Smooth muscle cell (in vitro differentiated cells): ENCODE measurements at regions not wholly inside any gene's neighbourhood (a gene's known extent, or its start where the extent isn't known, plus 50 kb on each side); places are given as distances from the start of the nearest gene placed in this dataset.

Experiments
- DNase-seq: peaks from one replicate; lab custom pipeline; 2025; ENCODE audit not compliant: unreplicated experiment; lab: John Stamatoyannopoulos, UW
- H2AFZ ChIP-seq: fragments of 200-600 bp; sonication (generic); 2 replicates; pipeline ENCODE4 v1.6.0; 2016; ENCODE audit warnings: antibody characterized with exemption, low read depth, mild to moderate bottlenecking
- H3F3A ChIP-seq: fragments of 200-600 bp; sonication (generic); 2 replicates; pipeline ENCODE4 v1.6.0; 2017; ENCODE audit warnings: antibody characterized with exemption, low read depth
- H3K27ac ChIP-seq: fragments of 200-600 bp; sonication (generic); 2 replicates; pipeline ENCODE4 v1.5.1; 2016; ENCODE audit warnings: low read depth, mild to moderate bottlenecking
- H3K27me3 ChIP-seq: fragments of 200-600 bp; sonication (generic); 2 replicates; pipeline ENCODE4 v1.6.1; 2016; ENCODE audit warnings: low read depth, mild to moderate bottlenecking
- H3K36me3 ChIP-seq: fragments of 200-600 bp; sonication (generic); 2 replicates; pipeline ENCODE4 v1.5.1; 2016; ENCODE audit warnings: low read depth
- H3K4me1 ChIP-seq: fragments of 200-600 bp; sonication (generic); 2 replicates; pipeline ENCODE4 v1.5.1; 2016; ENCODE audit warnings: low read depth
- H3K4me2 ChIP-seq: fragments of 200-600 bp; sonication (generic); 2 replicates; pipeline ENCODE4 v1.6.0; 2016; ENCODE audit warnings: mild to moderate bottlenecking
- H3K4me3 ChIP-seq: fragments of 200-600 bp; sonication (generic); 2 replicates; pipeline ENCODE4 v1.5.1; 2016; ENCODE audit warnings: mild to moderate bottlenecking
- H3K79me2 ChIP-seq: fragments of 200-600 bp; sonication (generic); 2 replicates; pipeline ENCODE4 v1.6.0; 2016; ENCODE audit warnings: low read depth, mild to moderate bottlenecking
- H3K9ac ChIP-seq: fragments of 200-600 bp; sonication (generic); 2 replicates; pipeline ENCODE4 v1.6.0; 2016; ENCODE audit warnings: low read depth
- H3K9me3 ChIP-seq: fragments of 200-600 bp; sonication (generic); replicated peaks from 2 replicates; pipeline ENCODE4 v1.5.1; 2016; ENCODE audit warnings: low read depth
- H4K20me1 ChIP-seq: fragments of 200-600 bp; sonication (generic); 2 replicates; pipeline ENCODE4 v1.6.0; 2016; ENCODE audit warnings: low read depth
- CTCF ChIP-seq: fragments of 200-600 bp; sonication (generic); IDR thresholded peaks from 2 replicates; pipeline ENCODE4 v1.5.1; 2017; ENCODE audit warnings: borderline replicate concordance, mild to moderate bottlenecking, antibody characterized with exemption; ENCODE audit not compliant: insufficient read depth, poor library complexity, severe bottlenecking
- WGBS: methylation state at CpG from one replicate; pipeline ENCODE4 v1.1.7; 2016; ENCODE audit warnings: low lambda C conversion rate; 5-methylcytosine and 5-hydroxymethylcytosine counted together

- H3K27me3 ChIP-seq: no peaks in the 10 kb centered on the region
- no peak overlapping the region for H3K27ac ChIP-seq
- WGBS: 78% methylated on average over 8 of the region's 8 CpGs
- no peaks in the 10 kb centered on the region for H3K79me2 ChIP-seq
- TF ChIP-seq CTCF: peak; percentile 63
- no peaks in the 10 kb centered on the region for H4K20me1 ChIP-seq
- H3F3A ChIP-seq: no peaks in the 10 kb centered on the region
- H3K4me1 ChIP-seq: no peaks in the 10 kb centered on the region
- DNase-seq: no peak
- no peak overlapping the region for H3K9ac ChIP-seq
- H3K36me3 ChIP-seq: no peaks in the 10 kb centered on the region
- H2AFZ ChIP-seq: no peak overlapping the region
- H3K4me2 ChIP-seq: no peak overlapping the region
- H3K4me3 ChIP-seq: no peak overlapping the region
- no peaks in the 10 kb centered on the region for H3K9me3 ChIP-seq
These were observed 754.9 kb downstream of the RNF144A start for GRCh38 chr2:7672027-7672684.

- Histone ChIP-seq H3K27me3 (no peaks in the 10 kb centered on the region), H3K9me3 (no peaks in the 10 kb centered on the region), H2AFZ (no peak overlapping the region), H3K4me1 (no peaks in the 10 kb centered on the region), H4K20me1 (no peaks in the 10 kb centered on the region), H3K36me3 (no peaks in the 10 kb centered on the region), H3K79me2 (no peaks in the 10 kb centered on the region), H3K4me2 (no peak overlapping the region), H3K9ac (no peak overlapping the region), H3K27ac (no peak overlapping the region), H3K4me3 (no peak overlapping the region), H3F3A (no peaks in the 10 kb centered on the region)
- TF ChIP-seq CTCF: no peak
- WGBS: 94% methylated on average over 5 of the region's 5 CpGs
- DNase-seq: no peak
These were observed 755.5 kb downstream of the RNF144A start for GRCh38 chr2:7672685-7673071.

- H2AFZ ChIP-seq: no peak overlapping the region
- no peak for DNase-seq
- 93% methylated on average over 5 of the region's 5 CpGs for WGBS
- H3K9me3 ChIP-seq: no peaks in the 10 kb centered on the region
- H3K36me3 ChIP-seq: no peaks in the 10 kb centered on the region
- H3F3A ChIP-seq: no peaks in the 10 kb centered on the region
- H3K4me1 ChIP-seq: no peaks in the 10 kb centered on the region
- H3K4me2 ChIP-seq: no peak overlapping the region
- H3K27ac ChIP-seq: no peak overlapping the region
- no peak overlapping the region for H3K9ac ChIP-seq
- H4K20me1 ChIP-seq: no peaks in the 10 kb centered on the region
- no peaks in the 10 kb centered on the region for H3K79me2 ChIP-seq
- H3K27me3 ChIP-seq: no peaks in the 10 kb centered on the region
- TF ChIP-seq CTCF: no peak
- no peak overlapping the region for H3K4me3 ChIP-seq
These were observed 755.9 kb downstream of the RNF144A start for GRCh38 chr2:7673101-7673500.

- DNase-seq: no peak
- H2AFZ ChIP-seq: no peak overlapping the region
These were observed 756.6 kb downstream of the RNF144A start for GRCh38 chr2:7673853-7674252.

More at GRCh38 chr2:7673853-7674252, 756.6 kb downstream of the RNF144A start:
- H3K27me3 ChIP-seq: no peaks in the 10 kb centered on the region
- TF ChIP-seq CTCF: no peak
- WGBS: 91% methylated on average over 2 of the region's 2 CpGs
- no peaks in the 10 kb centered on the region for H3K79me2 ChIP-seq
- no peak overlapping the region for H3K27ac ChIP-seq
- no peaks in the 10 kb centered on the region for H4K20me1 ChIP-seq
- no peaks in the 10 kb centered on the region for H3K9me3 ChIP-seq
- H3F3A ChIP-seq: no peaks in the 10 kb centered on the region
- H3K9ac ChIP-seq: no peak overlapping the region
- H3K36me3 ChIP-seq: no peaks in the 10 kb centered on the region
- H3K4me3 ChIP-seq: no peak overlapping the region
- H3K4me1 ChIP-seq: no peaks in the 10 kb centered on the region
- H3K4me2 ChIP-seq: no peak overlapping the region
